ENCODE measurements at regions not wholly inside any gene's neighbourhood (a gene's known extent, or its start where the extent isn't known, plus 50 kb on each side); places are given as distances from the start of the nearest gene placed in this dataset.
A peak's percentile ranks its signal among the peaks of the same experiment; 100 is the strongest.

- peak; percentile 38 for DNase-seq (ENCODE audit: low read depth)
- ChIA-PET POLR2A (no interaction called here), CTCF (no interaction called here)
- no peaks in the 10 kb centered on the region for H3K27me3 ChIP-seq (ENCODE audit: control insufficient read depth, insufficient read depth, low read length)
- H3K4me3 ChIP-seq (ENCODE audit: low read depth, low read length): no peak overlapping the region
- no peak for TF ChIP-seq CTCF (IDR thresholded peaks at IDR 0.05; ENCODE audit: insufficient read depth, low read depth, low read length)
- no peaks in the 10 kb centered on the region for H3K36me3 ChIP-seq (ENCODE audit: control insufficient read depth, insufficient read depth, low read length)
Observed at GRCh38 chr4:132383571-132384199, 765.4 kb upstream of the PCDH10 start.

- Histone ChIP-seq H3K27me3 (ENCODE audit: control insufficient read depth, insufficient read depth, low read length) (no peaks in the 10 kb centered on the region), H3K36me3 (ENCODE audit: control insufficient read depth, insufficient read depth, low read length) (no peaks in the 10 kb centered on the region), H3K4me3 (ENCODE audit: low read depth, low read length) (no peak overlapping the region)
- DNase-seq (ENCODE audit: low read depth): no peak
- POLR2A ChIA-PET: no interaction called here
- CTCF ChIA-PET: no interaction called here
- TF ChIP-seq CTCF (IDR thresholded peaks at IDR 0.05; ENCODE audit: insufficient read depth, low read depth, low read length): no peak
Observed at GRCh38 chr4:132384709-132385108, 764.4 kb upstream of the PCDH10 start.

- Histone ChIP-seq H3K36me3 (ENCODE audit: control insufficient read depth, insufficient read depth, low read length) (no peaks in the 10 kb centered on the region), H3K27me3 (ENCODE audit: control insufficient read depth, insufficient read depth, low read length) (no peaks in the 10 kb centered on the region), H3K4me3 (ENCODE audit: low read depth, low read length) (no peak overlapping the region)
- no peak for TF ChIP-seq CTCF (IDR thresholded peaks at IDR 0.05; ENCODE audit: insufficient read depth, low read depth, low read length)
- no peak for DNase-seq (ENCODE audit: low read depth)
- CTCF ChIA-PET: no interaction called here
- POLR2A ChIA-PET: no interaction called here
Observed at GRCh38 chr4:132386130-132386529, 763.0 kb upstream of the PCDH10 start.

GRCh38 chr4:132387060-132387459 lies 762.0 kb upstream of the PCDH10 start:
- TF ChIP-seq CTCF (IDR thresholded peaks at IDR 0.05; ENCODE audit: insufficient read depth, low read depth, low read length): no peak
- H3K4me3 ChIP-seq (ENCODE audit: low read depth, low read length): no peak overlapping the region
- H3K36me3 ChIP-seq (ENCODE audit: control insufficient read depth, insufficient read depth, low read length): no peaks in the 10 kb centered on the region
- H3K27me3 ChIP-seq (ENCODE audit: control insufficient read depth, insufficient read depth, low read length): no peaks in the 10 kb centered on the region
- CTCF ChIA-PET: no interaction called here
- POLR2A ChIA-PET: no interaction called here
- no peak for DNase-seq (ENCODE audit: low read depth)

- ChIA-PET POLR2A (no interaction called here), CTCF (no interaction called here)
- Histone ChIP-seq H3K36me3 (ENCODE audit: control insufficient read depth, insufficient read depth, low read length) (no peaks in the 10 kb centered on the region), H3K4me3 (ENCODE audit: low read depth, low read length) (no peak overlapping the region), H3K27me3 (ENCODE audit: control insufficient read depth, insufficient read depth, low read length) (no peaks in the 10 kb centered on the region)
- no peak for TF ChIP-seq CTCF (IDR thresholded peaks at IDR 0.05; ENCODE audit: insufficient read depth, low read depth, low read length)
- DNase-seq (ENCODE audit: low read depth): no peak
Observed at GRCh38 chr4:132395561-132395960, 753.5 kb upstream of the PCDH10 start.
